Glomerular visceral epithelial cell (primary cell): ENCODE measurements at regions not wholly inside any gene's neighbourhood (a gene's known extent, or its start where the extent isn't known, plus 50 kb on each side); places are given as distances from the start of the nearest gene placed in this dataset.
"Not testable (repeated sequence)": the region's sequence is repeated elsewhere in the genome, so short reads cannot be mapped to it uniquely, and the experiment has no call there.

Experiments
- DNase-seq: peaks from one replicate; pipeline ENCODE4 v3.0.0-alpha.2; 2016; ENCODE audit errors: extremely low spot score

DNA sequence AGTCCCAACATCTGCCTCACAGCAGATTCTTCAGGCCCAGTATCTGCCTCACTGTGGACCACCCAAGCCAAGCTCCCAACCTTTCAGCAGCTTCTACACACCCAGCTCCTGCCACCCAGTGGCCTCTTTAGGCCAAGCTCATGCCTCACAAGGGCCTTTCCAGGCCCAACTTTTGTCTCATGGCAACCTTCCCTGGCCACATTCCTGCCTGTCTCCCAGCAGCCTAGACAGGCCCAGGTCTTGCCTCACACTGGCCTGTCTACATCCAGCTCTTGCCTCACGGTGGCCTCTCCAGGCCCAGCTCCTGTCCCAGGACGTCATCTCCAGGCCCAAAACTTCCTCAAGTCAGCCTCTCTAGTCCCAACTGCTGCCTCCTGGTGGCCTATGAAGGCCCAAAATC, 65.0 kb downstream of the CCDC201 start:
- DNase-seq = not testable (repeated sequence)

DNA sequence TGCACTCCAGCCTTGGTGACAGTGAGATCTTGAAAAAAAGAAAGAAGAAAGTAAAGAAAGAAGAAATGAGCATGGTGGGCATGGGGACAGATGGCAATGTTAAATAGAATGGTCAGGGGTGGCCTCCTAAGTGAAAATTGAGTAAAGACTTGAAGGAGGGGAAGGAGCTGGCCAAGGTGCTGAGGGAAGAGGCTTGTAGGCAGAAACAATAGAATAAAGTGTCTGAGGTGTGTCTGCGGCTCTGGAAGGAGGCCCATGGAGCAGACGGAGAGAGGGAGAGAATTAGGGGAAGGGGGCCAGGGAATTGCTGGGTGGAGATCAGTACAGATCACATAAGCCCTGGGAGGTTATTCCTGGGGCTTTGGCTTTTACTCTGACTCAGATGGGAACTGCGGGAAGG, 70.7 kb downstream of the CCDC201 start:
- not testable (repeated sequence) for DNase-seq

- DNase-seq = peak; percentile 56
These were observed 75.6 kb downstream of the CCDC201 start for GRCh38 chr7:45797264-45797663.

DNA sequence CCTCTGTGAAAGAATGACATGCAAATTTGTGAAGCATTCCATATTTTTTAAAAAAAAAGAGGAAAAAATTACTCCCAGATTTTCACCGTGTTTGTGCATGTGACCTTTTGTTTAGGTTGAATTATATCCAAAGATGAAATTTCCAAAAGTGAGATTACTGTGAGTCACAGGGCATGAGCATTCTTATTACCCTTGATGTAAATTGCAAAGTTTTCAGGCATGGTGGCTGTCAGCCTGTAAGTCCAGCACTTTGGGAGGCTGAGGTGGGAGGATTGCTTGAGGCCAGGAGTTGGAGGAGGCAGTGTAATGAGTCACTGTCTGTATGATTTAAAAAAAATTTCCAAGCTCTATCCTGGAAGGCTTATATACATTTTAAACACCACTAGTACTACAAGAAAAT, 83.2 kb downstream of the CCDC201 start:
- not testable (repeated sequence) for DNase-seq

DNA sequence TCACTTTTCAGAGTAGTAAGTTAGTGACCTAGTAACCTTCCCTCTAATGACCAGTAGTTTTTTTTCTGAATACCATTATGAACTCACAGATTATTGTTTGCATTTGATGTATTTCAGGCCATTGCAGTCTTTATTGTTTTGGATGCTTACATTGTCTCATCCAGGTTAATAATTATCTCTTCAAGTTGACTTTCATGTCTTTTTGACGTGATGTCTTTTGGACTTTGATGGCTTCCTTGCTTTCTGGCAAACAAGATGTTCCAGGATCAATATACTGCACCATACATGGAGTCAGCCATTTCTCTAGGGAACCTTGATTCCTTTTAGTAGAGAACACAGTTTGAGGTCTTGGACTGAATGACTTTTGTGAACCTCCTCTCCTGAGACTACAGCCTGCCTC, 87.2 kb downstream of the CCDC201 start:
- not testable (repeated sequence) for DNase-seq

DNA sequence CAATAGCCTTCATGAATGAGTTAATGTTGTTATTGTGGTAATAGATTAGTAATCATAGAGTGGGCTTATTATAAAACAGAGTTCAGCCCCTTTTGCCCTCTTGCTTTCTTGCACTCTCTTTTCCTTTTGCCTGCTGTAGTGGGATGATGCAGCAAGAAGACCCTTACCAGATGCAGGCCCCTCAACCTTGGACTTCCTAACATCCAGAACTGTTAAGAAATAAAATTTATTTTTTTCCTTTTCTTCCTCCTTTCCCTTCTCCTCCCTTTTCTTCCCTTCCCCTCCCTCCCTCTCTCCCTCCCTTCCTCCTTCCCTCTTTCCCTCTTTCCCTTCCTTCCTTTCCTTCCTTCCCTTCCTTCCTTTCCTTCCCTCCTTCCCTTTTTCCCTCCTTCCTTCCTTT, 88.1 kb downstream of the CCDC201 start:
- DNase-seq = not testable (repeated sequence)
